ENCODE measurements at regions not wholly inside any gene's neighbourhood (a gene's known extent, or its start where the extent isn't known, plus 50 kb on each side); places are given as distances from the start of the nearest gene placed in this dataset.

DNA sequence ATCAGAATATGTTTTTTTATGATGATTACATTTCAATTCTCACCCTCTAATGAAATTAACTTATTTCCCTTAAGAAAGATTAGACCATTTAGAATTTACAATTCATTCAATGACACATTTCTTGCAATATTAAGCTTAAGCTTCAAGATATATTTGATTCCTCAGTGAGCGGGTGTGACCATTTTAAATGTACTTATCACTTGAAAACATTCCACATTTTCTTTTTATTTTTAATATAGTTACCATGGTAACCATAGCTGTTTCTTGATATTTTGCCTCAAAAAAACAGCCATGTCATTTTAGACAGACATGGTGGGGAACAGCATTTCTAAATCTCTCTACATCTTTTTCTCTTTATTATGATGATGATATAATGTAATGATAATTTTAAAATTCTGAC is 1029.0 kb upstream of the B3GALT2 start:
- TF ChIP-seq, protein P1, sequence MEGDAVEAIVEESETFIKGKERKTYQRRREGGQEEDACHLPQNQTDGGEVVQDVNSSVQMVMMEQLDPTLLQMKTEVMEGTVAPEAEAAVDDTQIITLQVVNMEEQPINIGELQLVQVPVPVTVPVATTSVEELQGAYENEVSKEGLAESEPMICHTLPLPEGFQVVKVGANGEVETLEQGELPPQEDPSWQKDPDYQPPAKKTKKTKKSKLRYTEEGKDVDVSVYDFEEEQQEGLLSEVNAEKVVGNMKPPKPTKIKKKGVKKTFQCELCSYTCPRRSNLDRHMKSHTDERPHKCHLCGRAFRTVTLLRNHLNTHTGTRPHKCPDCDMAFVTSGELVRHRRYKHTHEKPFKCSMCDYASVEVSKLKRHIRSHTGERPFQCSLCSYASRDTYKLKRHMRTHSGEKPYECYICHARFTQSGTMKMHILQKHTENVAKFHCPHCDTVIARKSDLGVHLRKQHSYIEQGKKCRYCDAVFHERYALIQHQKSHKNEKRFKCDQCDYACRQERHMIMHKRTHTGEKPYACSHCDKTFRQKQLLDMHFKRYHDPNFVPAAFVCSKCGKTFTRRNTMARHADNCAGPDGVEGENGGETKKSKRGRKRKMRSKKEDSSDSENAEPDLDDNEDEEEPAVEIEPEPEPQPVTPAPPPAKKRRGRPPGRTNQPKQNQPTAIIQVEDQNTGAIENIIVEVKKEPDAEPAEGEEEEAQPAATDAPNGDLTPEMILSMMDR (IDR thresholded peaks at IDR 0.05; ENCODE audit: insufficient read depth, low read depth, low read length), result no peak
- no peak for DNase-seq (ENCODE audit: low read depth)
- no peak overlapping the region for H3K4me3 ChIP-seq (ENCODE audit: low read depth, low read length)

DNA sequence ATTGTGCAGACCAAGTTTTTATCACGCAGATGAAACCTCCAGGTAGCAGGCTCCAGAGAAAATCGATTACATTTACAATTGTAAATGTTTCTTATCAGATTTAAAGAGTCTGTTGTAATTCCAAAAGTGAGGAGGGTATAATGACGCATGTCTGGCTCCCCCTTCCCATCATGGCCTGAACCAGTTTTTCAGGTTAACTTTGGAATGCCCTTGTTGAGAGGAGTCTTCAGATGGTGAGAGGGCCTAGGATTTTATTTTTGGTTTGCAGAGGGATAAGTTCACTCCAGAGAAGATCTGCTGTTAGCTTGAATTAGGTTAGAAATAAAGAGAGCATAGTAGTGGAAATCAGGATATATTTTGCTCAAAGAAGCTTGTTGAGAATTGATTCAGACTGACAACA is 1028.3 kb upstream of the B3GALT2 start:
- no peak overlapping the region for H3K4me3 ChIP-seq (ENCODE audit: low read depth, low read length)
- no peak for DNase-seq (ENCODE audit: low read depth)
- TF ChIP-seq, protein P1 (IDR thresholded peaks at IDR 0.05; ENCODE audit: insufficient read depth, low read depth, low read length), result no peak

- DNase-seq (ENCODE audit: low read depth), result no peak
- TF ChIP-seq, protein P1 (IDR thresholded peaks at IDR 0.05; ENCODE audit: insufficient read depth, low read depth, low read length), result no peak
- no peak overlapping the region for H3K4me3 ChIP-seq (ENCODE audit: low read depth, low read length)
Measured at GRCh38 chr1:194209920-194210319, 1023.5 kb upstream of the B3GALT2 start.

DNA sequence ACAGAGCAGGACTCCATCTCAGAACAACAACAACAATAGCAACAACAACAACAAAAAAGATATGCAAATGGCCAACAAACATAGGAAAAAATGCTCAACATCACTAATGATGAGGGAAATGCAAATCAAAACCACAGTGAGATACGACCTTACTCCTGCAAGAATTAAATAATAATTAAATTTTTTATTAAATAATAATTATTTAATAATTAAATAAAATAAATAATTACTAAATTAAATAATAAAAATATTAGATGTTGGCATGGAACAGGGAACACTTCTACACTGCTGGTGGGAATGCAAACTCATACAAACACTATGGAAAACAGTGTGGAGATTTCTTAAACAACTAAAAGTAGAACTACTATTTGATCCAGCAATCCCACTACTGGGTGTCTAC is 1022.3 kb upstream of the B3GALT2 start:
- TF ChIP-seq, protein P1 (IDR thresholded peaks at IDR 0.05; ENCODE audit: insufficient read depth, low read depth, low read length), result no peak
- H3K4me3 ChIP-seq (ENCODE audit: low read depth, low read length), result no peak overlapping the region
- no peak for DNase-seq (ENCODE audit: low read depth)

GRCh38 chr1:194196562-194196961 is 1010.1 kb upstream of the B3GALT2 start:
- no peak overlapping the region for H3K4me3 ChIP-seq (ENCODE audit: low read depth, low read length)
- TF ChIP-seq, protein P1 (IDR thresholded peaks at IDR 0.05; ENCODE audit: insufficient read depth, low read depth, low read length), result no peak
- DNase-seq (ENCODE audit: low read depth), result no peak

GRCh38 chr1:194194724-194195123 is 1008.3 kb upstream of the B3GALT2 start:
- H3K4me3 ChIP-seq (ENCODE audit: low read depth, low read length), result no peak overlapping the region
- no peak for DNase-seq (ENCODE audit: low read depth)
- TF ChIP-seq, protein P1 (IDR thresholded peaks at IDR 0.05; ENCODE audit: insufficient read depth, low read depth, low read length), result no peak

GRCh38 chr1:194184974-194185373 is 998.6 kb upstream of the B3GALT2 start:
- no peak overlapping the region for H3K4me3 ChIP-seq (ENCODE audit: low read depth, low read length)
- TF ChIP-seq, protein P1 (IDR thresholded peaks at IDR 0.05; ENCODE audit: insufficient read depth, low read depth, low read length), result no peak
- DNase-seq (ENCODE audit: low read depth), result no peak

Measured in fibroblast of villous mesenchyme (primary cell).